Endothelial cell of umbilical vein (primary cell): ENCODE measurements at regions not wholly inside any gene's neighbourhood (a gene's known extent, or its start where the extent isn't known, plus 50 kb on each side); places are given as distances from the start of the nearest gene placed in this dataset.
A peak's percentile ranks its signal among the peaks of the same experiment; 100 is the strongest.

Experiments used
- BruUV-seq: library from RNA; stranded (reverse); fragments of 400-500 nt; replicated peaks from 2 replicates; lab custom pipeline; 2021; lab: Mats Ljungman, UMichigan
- CTCF ChIA-PET: fragments of 300-600, 350-600 bp; sonication (Branson Sonifier 250); formaldehyde crosslinking; loops from one replicate; lab custom pipeline; 2021; ENCODE audit warnings: antibody characterized with exemption, inconsistent platforms; lab: Charles Lee
- POLR2A ChIA-PET: fragments of 300-600, 350-600 bp; sonication (Branson Sonifier 250); formaldehyde crosslinking; loops from one replicate; lab custom pipeline; 2021; ENCODE audit warnings: antibody characterized with exemption, inconsistent platforms; lab: Charles Lee
- DNase-seq: peaks from one replicate; pipeline ENCODE4 v3.0.0-alpha.2; 2011; ENCODE audit warnings: low read depth, low spot score
- FAIRE-seq: peaks from 2 replicates; lab custom pipeline; 2011; peaks lifted over from hg19 to GRCh38; lab: Jason Lieb, UNC
- H2AFZ ChIP-seq: 2 replicates; pipeline ENCODE4 v1.6.0; 2012; ENCODE audit warnings: low read depth, low read length, control low read depth, inconsistent platforms
- H3K27ac ChIP-seq: 2 replicates; pipeline ENCODE4 v1.5.1; 2011; ENCODE audit warnings: low read depth, mild to moderate bottlenecking, control low read depth, low read length, moderate library complexity; ENCODE audit not compliant: insufficient read depth
- H3K27me3 ChIP-seq, 2 experiments: 2 replicates each; pipeline versions ENCODE4 v1.6.0 to v1.6.1; 2011; ENCODE audit warnings: low read length in 2 of 2, mixed read lengths in 1 of 2; ENCODE audit not compliant: control insufficient read depth in 2 of 2, insufficient read depth in 2 of 2
- H3K36me3 ChIP-seq, 2 experiments: 2 replicates in 1 of 2; 3 replicates in 1 of 2; pipeline ENCODE4 v1.5.1; 2011; ENCODE audit warnings: low read length in 2 of 2, mild to moderate bottlenecking in 1 of 2, moderate library complexity in 1 of 2; ENCODE audit not compliant: control insufficient read depth in 2 of 2, insufficient read depth in 2 of 2; ENCODE audit errors: extremely low read depth in 1 of 2
- H3K4me1 ChIP-seq: 3 replicates; pipeline ENCODE4 v1.5.1; 2011; ENCODE audit warnings: mild to moderate bottlenecking, low read length; ENCODE audit not compliant: control insufficient read depth, insufficient read depth; ENCODE audit errors: extremely low read depth
- H3K4me2 ChIP-seq: 2 replicates; pipeline ENCODE4 v1.6.1; 2011; ENCODE audit warnings: low read length, control low read depth, mixed read lengths; ENCODE audit not compliant: insufficient read depth
- H3K4me3 ChIP-seq, 3 experiments: fragments of 200-600 bp in 1 of 3; sonication (generic), shearing (Covaris generic) in 1 of 3; replicated peaks in 1 of 3; 2 replicates each; pipeline ENCODE4 v1.5.1; 2011 to 2016; ENCODE audit warnings: control low read depth in 3 of 3, low read length in 3 of 3, mild to moderate bottlenecking in 2 of 3, inconsistent platforms in 1 of 3, low read depth in 1 of 3, moderate library complexity in 1 of 3; ENCODE audit not compliant: insufficient read depth in 1 of 3
- H3K79me2 ChIP-seq: 2 replicates; pipeline ENCODE4 v1.6.0; 2012; ENCODE audit warnings: low read length, inconsistent platforms; ENCODE audit not compliant: control insufficient read depth, insufficient read depth
- H3K9ac ChIP-seq: replicated peaks from 2 replicates; pipeline ENCODE3; 2011; ENCODE audit warnings: low read length, control low read depth; ENCODE audit not compliant: insufficient read depth; ENCODE audit errors: extremely low read depth
- H3K9me1 ChIP-seq: replicated peaks from 3 replicates; pipeline ENCODE4 v1.6.0; 2011; ENCODE audit warnings: mild to moderate bottlenecking, low read length; ENCODE audit not compliant: control insufficient read depth, insufficient read depth; ENCODE audit errors: extremely low read depth
- H3K9me3 ChIP-seq: replicated peaks from 2 replicates; pipeline ENCODE4 v1.5.1; 2012; ENCODE audit warnings: low read length, inconsistent platforms; ENCODE audit not compliant: control insufficient read depth, insufficient read depth
- H4K20me1 ChIP-seq: replicated peaks from 2 replicates; pipeline ENCODE3; 2011; ENCODE audit warnings: mild to moderate bottlenecking, low read length; ENCODE audit not compliant: control insufficient read depth, insufficient read depth; ENCODE audit errors: extremely low read depth
- CTCF ChIP-seq, 2 donors: IDR thresholded peaks; 1 replicate in 1 of 2; 2 replicates in 1 of 2; pipeline ENCODE4 v1.5.1; 2011; ENCODE audit warnings: low read length in 2 of 2, mild to moderate bottlenecking in 2 of 2, moderate library complexity in 2 of 2, control low read depth in 1 of 2, inconsistent platforms in 1 of 2, low read depth in 1 of 2; ENCODE audit not compliant: insufficient read depth in 1 of 2; ENCODE audit errors: extremely low read depth in 1 of 2
- EZH2 ChIP-seq: IDR thresholded peaks from 2 replicates; pipeline ENCODE4 v1.6.1; 2012; ENCODE audit warnings: borderline replicate concordance, low read depth, mild to moderate bottlenecking, moderate library complexity, low read length, inconsistent platforms; ENCODE audit not compliant: severe bottlenecking
- FOS ChIP-seq: IDR thresholded peaks from 2 replicates; pipeline ENCODE4 v1.6.1; 2011; ENCODE audit warnings: mild to moderate bottlenecking, low read length, moderate library complexity, borderline replicate concordance; ENCODE audit not compliant: insufficient read depth
- GATA2 ChIP-seq: IDR thresholded peaks from 2 replicates; pipeline ENCODE4 v1.7.0; 2011; ENCODE audit warnings: low read depth, mild to moderate bottlenecking, moderate library complexity, mixed read lengths, low read length; ENCODE audit not compliant: insufficient read length, insufficient read depth
- JUN ChIP-seq: IDR thresholded peaks from 2 replicates; pipeline ENCODE4 v1.6.1; 2011; ENCODE audit warnings: borderline replicate concordance, low read depth; ENCODE audit not compliant: insufficient read length, insufficient read depth
- MAX ChIP-seq: IDR thresholded peaks from 2 replicates; pipeline ENCODE4 v1.6.1; 2011; ENCODE audit not compliant: insufficient read depth, insufficient read length
- MYC ChIP-seq: IDR thresholded peaks from one replicate; pipeline ENCODE4 v1.6.1; 2011; ENCODE audit warnings: mild to moderate bottlenecking, low read depth, low read length
- POLR2A ChIP-seq: IDR thresholded peaks from 2 replicates; pipeline ENCODE4 v1.6.1; 2012; ENCODE audit warnings: low read depth, mild to moderate bottlenecking, control low read depth, low read length
- POLR2AphosphoS5 ChIP-seq: IDR thresholded peaks from 2 replicates; pipeline ENCODE4 v1.6.1; 2012; ENCODE audit warnings: low read depth, mild to moderate bottlenecking, control low read depth, low read length, moderate library complexity; ENCODE audit not compliant: insufficient read depth
- dilution Hi-C: fragments of 300-500 bp; cut with MboI; formaldehyde crosslinking; loops from one replicate; pipeline ENCODE4 v1.15.0; 2019; ENCODE audit warnings: low sequenced_read_pairs; ENCODE audit not compliant: extremely low pct_ligation_motif_present
- intact Hi-C: fragments of 100-400 bp; cut with micrococcal nuclease; formaldehyde crosslinking; loops from one replicate; pipeline ENCODE4 v1.10.0; 2022

- H2AFZ ChIP-seq = peak overlapping the region; percentile 56
- H3K4me1 ChIP-seq = peaks cover 31% of the 10 kb centered on the region
- H3K4me2 ChIP-seq = peak overlapping the region; percentile 41
- no peaks in the 10 kb centered on the region for H4K20me1 ChIP-seq
- no peaks in the 10 kb centered on the region for H3K27me3 ChIP-seq
- ChIA-PET CTCF (interaction anchor here (1.1 to 1.4 kb wide), 3 partner anchors 8 to 276 kb away, joined by 3 read pairs; no protein-coding TSS in a partner anchor), POLR2A (no interaction called here)
- TF ChIP-seq CTCF (IDR thresholded peaks at IDR 0.05; ENCODE audit: extremely low read depth in 1 of 2, insufficient read depth in 1 of 2, low read depth in 1 of 2, low read length in 2 of 2) (no peak), MAX (no peak), FOS (no peak), POLR2A (no peak), GATA2 (no peak), EZH2 (no peak), JUN (no peak), MYC (no peak), POLR2AphosphoS5 (no peak)
- H3K9me1 ChIP-seq = no peaks in the 10 kb centered on the region
- intact Hi-C loops = loop anchor here (5.0 to 10.0 kb wide), 2 partner anchors 66 to 373 kb away; no protein-coding TSS in a partner anchor
- no peaks in the 10 kb centered on the region for H3K9me3 ChIP-seq
- peak; percentile 66 for DNase-seq
- no peaks in the 10 kb centered on the region for H3K36me3 ChIP-seq
- BruUV-seq = no TSS peak
- no peak overlapping the region for H3K9ac ChIP-seq
- no peak overlapping the region for H3K4me3 ChIP-seq
- H3K27ac ChIP-seq = peak overlapping the region; percentile 20
- dilution Hi-C loops = no loop called here
- FAIRE-seq = no peak
- H3K79me2 ChIP-seq = no peaks in the 10 kb centered on the region
Measured at GRCh38 chr20:10927936-10928840, 254.4 kb upstream of the JAG1 start.
